CD14-positive monocyte (primary cell): ENCODE measurements at regions not wholly inside any gene's neighbourhood (a gene's known extent, or its start where the extent isn't known, plus 50 kb on each side); places are given as distances from the start of the nearest gene placed in this dataset.

Experiments
- DNase-seq, 3 donors: peaks; one replicate each; pipeline ENCODE4 v3.0.0-alpha.2; 2011 to 2022
- H2AFZ ChIP-seq: 2 replicates; pipeline ENCODE4 v1.6.0; 2012; ENCODE audit warnings: mild to moderate bottlenecking, low read depth, low read length, inconsistent platforms; ENCODE audit not compliant: insufficient read depth, poor library complexity, severe bottlenecking
- H3K27ac ChIP-seq, 2 donors: 1 replicate in 1 of 2; 2 replicates in 1 of 2; pipeline ENCODE4 v1.5.1; 2012 to 2013; ENCODE audit warnings: low read length in 2 of 2, control low read depth in 1 of 2, inconsistent platforms in 1 of 2, low read depth in 1 of 2, mild to moderate bottlenecking in 1 of 2
- H3K27me3 ChIP-seq, 2 donors: one replicate each; pipeline versions ENCODE4 v1.6.0 to v1.6.1; 2011 to 2013; ENCODE audit warnings: low read length in 2 of 2; ENCODE audit not compliant: control insufficient read depth in 2 of 2, insufficient read depth in 2 of 2
- H3K36me3 ChIP-seq, 2 donors: replicated peaks in 1 of 2; 1 replicate in 1 of 2; 2 replicates in 1 of 2; pipeline versions ENCODE4 v1.5.1 to v1.6.1; 2012 to 2013; ENCODE audit warnings: low read length in 2 of 2, control low read depth in 1 of 2, inconsistent platforms in 1 of 2, mild to moderate bottlenecking in 1 of 2; ENCODE audit not compliant: insufficient read depth in 2 of 2, control insufficient read depth in 1 of 2
- H3K4me1 ChIP-seq, 2 donors: 1 replicate in 1 of 2; 2 replicates in 1 of 2; pipeline versions ENCODE4 v1.5.1 to v1.6.1; 2012 to 2013; ENCODE audit warnings: low read length in 2 of 2, control low read depth in 1 of 2, inconsistent platforms in 1 of 2, mild to moderate bottlenecking in 1 of 2, moderate library complexity in 1 of 2; ENCODE audit not compliant: insufficient read depth in 2 of 2, control insufficient read depth in 1 of 2
- H3K4me2 ChIP-seq: replicated peaks from 2 replicates; pipeline ENCODE3; 2012; ENCODE audit warnings: low read length, moderate library complexity, mild to moderate bottlenecking; ENCODE audit not compliant: poor library complexity, severe bottlenecking; ENCODE audit errors: extremely low read depth
- H3K4me3 ChIP-seq, 3 experiments: fragments of 200-600 bp in 1 of 3; sonication (generic) in 1 of 3; replicated peaks in 1 of 3; 1 replicate in 2 of 3; 2 replicates in 1 of 3; pipeline ENCODE4 v1.5.1; 2011 to 2013; ENCODE audit warnings: low read length in 3 of 3, mild to moderate bottlenecking in 3 of 3, control low read depth in 2 of 3, low read depth in 2 of 3, inconsistent platforms in 1 of 3, moderate library complexity in 1 of 3
- H3K79me2 ChIP-seq: 2 replicates; pipeline ENCODE4 v1.6.0; 2012; ENCODE audit warnings: mild to moderate bottlenecking, control low read depth, inconsistent platforms, low read length, moderate library complexity; ENCODE audit not compliant: insufficient read depth
- H3K9ac ChIP-seq: 2 replicates; pipeline ENCODE4 v1.6.0; 2017; ENCODE audit warnings: low read length, mild to moderate bottlenecking; ENCODE audit not compliant: insufficient read depth, poor library complexity, severe bottlenecking
- H3K9me3 ChIP-seq, 2 donors: replicated peaks in 1 of 2; 1 replicate in 1 of 2; 2 replicates in 1 of 2; pipeline versions ENCODE4 v1.5.1 to v1.6.1; 2012 to 2013; ENCODE audit warnings: low read length in 2 of 2, control low read depth in 1 of 2; ENCODE audit not compliant: control insufficient read depth in 1 of 2, insufficient read depth in 1 of 2
- H4K20me1 ChIP-seq: 2 replicates; pipeline ENCODE4 v1.6.0; 2012; ENCODE audit warnings: mild to moderate bottlenecking, low read length, control low read depth, moderate library complexity; ENCODE audit not compliant: insufficient read depth
- H3K27ac Mint-ChIP-seq, 7 donors: one replicate each; pipeline ENCODE4 v1.8.0; 2020; ENCODE audit warnings: mild to moderate bottlenecking in 7 of 7, mixed read lengths in 7 of 7, moderate library complexity in 6 of 7, inconsistent platforms in 2 of 7
- H3K27me3 Mint-ChIP-seq, 3 donors: one replicate each; pipeline ENCODE4 v1.8.0; 2021 to 2022; ENCODE audit warnings: low read depth in 3 of 3, mild to moderate bottlenecking in 3 of 3, mixed read lengths in 3 of 3, moderate library complexity in 3 of 3, inconsistent platforms in 1 of 3
- H3K36me3 Mint-ChIP-seq, 2 donors: one replicate each; pipeline ENCODE4 v1.8.0; 2020; ENCODE audit warnings: mixed read lengths in 2 of 2, inconsistent platforms in 1 of 2, mild to moderate bottlenecking in 1 of 2
- H3K4me1 Mint-ChIP-seq: one replicate; pipeline ENCODE4 v1.8.0; 2020; ENCODE audit warnings: mild to moderate bottlenecking, mixed read lengths
- H3K4me3 Mint-ChIP-seq, 2 donors: one replicate each; pipeline ENCODE4 v1.8.0; 2020; ENCODE audit warnings: mild to moderate bottlenecking in 2 of 2, mixed read lengths in 2 of 2, moderate library complexity in 1 of 2
- H3K9me3 Mint-ChIP-seq, 7 donors: one replicate each; pipeline ENCODE4 v1.8.0; 2020 to 2022; ENCODE audit warnings: mixed read lengths in 7 of 7, mild to moderate bottlenecking in 6 of 7, moderate library complexity in 6 of 7, inconsistent platforms in 2 of 7
- WGBS: methylation state at CpG from one replicate; pipeline ENCODE4 v1.1.5; 2013; ENCODE audit warnings: missing lambda C conversion rate; ENCODE audit not compliant: insufficient coverage; 5-methylcytosine and 5-hydroxymethylcytosine counted together
- intact Hi-C, 2 donors: fragments of 100-400 bp; cut with micrococcal nuclease; formaldehyde crosslinking; loops; one replicate each; pipeline versions ENCODE4 v1.15.0 to v1.15.1; 2023
- TF ChIP-seq, protein P1 (sequence below): fragments of 200-600 bp; IDR thresholded peaks from one replicate; pipeline ENCODE4 v1.8.0; 2022; ENCODE audit warnings: antibody characterized with exemption, mild to moderate bottlenecking

DNA sequence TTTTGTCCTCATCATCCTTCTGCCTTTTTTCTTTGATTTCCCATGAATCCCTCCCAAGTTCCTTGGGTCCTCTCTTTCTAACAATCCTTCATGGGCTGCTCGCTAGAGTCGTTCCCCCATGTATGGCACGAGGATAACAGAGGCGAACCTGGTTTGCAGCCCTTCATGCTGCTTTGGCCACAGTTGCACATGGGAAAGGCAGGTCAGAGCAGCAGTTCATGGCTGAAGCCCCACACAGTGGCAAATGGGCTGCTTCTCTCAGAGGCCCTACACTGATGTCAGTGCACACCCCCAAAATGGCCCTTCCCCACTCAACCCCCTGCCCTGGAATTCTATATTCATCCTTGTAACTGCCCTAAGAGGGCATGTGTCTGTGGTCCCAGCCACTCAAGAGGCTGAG, 335.4 kb upstream of the IGF1R start:
- TF ChIP-seq, protein P1, sequence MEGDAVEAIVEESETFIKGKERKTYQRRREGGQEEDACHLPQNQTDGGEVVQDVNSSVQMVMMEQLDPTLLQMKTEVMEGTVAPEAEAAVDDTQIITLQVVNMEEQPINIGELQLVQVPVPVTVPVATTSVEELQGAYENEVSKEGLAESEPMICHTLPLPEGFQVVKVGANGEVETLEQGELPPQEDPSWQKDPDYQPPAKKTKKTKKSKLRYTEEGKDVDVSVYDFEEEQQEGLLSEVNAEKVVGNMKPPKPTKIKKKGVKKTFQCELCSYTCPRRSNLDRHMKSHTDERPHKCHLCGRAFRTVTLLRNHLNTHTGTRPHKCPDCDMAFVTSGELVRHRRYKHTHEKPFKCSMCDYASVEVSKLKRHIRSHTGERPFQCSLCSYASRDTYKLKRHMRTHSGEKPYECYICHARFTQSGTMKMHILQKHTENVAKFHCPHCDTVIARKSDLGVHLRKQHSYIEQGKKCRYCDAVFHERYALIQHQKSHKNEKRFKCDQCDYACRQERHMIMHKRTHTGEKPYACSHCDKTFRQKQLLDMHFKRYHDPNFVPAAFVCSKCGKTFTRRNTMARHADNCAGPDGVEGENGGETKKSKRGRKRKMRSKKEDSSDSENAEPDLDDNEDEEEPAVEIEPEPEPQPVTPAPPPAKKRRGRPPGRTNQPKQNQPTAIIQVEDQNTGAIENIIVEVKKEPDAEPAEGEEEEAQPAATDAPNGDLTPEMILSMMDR, result no peak
- H3K4me1 ChIP-seq, result no peaks in the 10 kb centered on the region
- H3K27me3 ChIP-seq, result no peaks in the 10 kb centered on the region
- Mint-ChIP-seq H3K27me3 (peaks cover 18 to 26% (median 20%) of the 10 kb centered on the region in 3 donors), H3K27ac (no peak overlapping the region), H3K36me3 (no peaks in the 10 kb centered on the region), H3K9me3 (peaks cover 0 to 3% (median 0%) of the 10 kb centered on the region in 7 donors), H3K4me1 (no peaks in the 10 kb centered on the region), H3K4me3 (no peak overlapping the region)
- intact Hi-C loops, result loop anchor here in 1 of 2 donors (5.0 kb wide), 1 partner anchor 114 kb away; no protein-coding TSS in a partner anchor
- H3K36me3 ChIP-seq, result no peaks in the 10 kb centered on the region
- DNase-seq, result no peak
- H3K4me2 ChIP-seq, result no peak overlapping the region
- no peak overlapping the region for H3K27ac ChIP-seq
- no peaks in the 10 kb centered on the region for H3K79me2 ChIP-seq
- H4K20me1 ChIP-seq, result no peaks in the 10 kb centered on the region
- 95% methylated on average over 4 of the region's 4 CpGs for WGBS
- no peak overlapping the region for H2AFZ ChIP-seq
- H3K9me3 ChIP-seq, result no peaks in the 10 kb centered on the region
- H3K9ac ChIP-seq, result no peak overlapping the region
- no peak overlapping the region for H3K4me3 ChIP-seq

DNA sequence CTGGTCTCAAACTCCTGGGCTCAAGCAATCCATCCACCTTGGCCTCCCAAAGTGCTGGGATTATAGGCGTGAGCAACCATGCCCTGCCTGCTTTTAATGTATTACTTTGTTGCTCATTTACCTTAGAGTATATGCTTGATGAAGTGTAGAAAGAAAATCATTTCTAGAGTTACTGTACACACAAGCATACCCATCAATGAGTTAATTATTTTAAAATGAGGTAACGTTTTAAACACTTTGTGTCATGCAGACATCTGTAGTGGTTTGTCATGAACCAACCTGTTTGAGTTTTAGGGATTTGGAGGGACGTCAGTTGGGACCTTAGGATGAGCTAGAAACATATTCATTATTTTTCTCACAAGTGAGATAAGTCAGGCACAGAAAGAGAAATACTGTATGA, 332.4 kb upstream of the IGF1R start:
- no peak overlapping the region for H3K9ac ChIP-seq
- Mint-ChIP-seq H3K4me1 (peaks cover 7% of the 10 kb centered on the region), H3K27ac (no peak overlapping the region), H3K27me3 (peaks cover 17 to 22% (median 18%) of the 10 kb centered on the region in 3 donors), H3K36me3 (no peaks in the 10 kb centered on the region), H3K4me3 (no peak overlapping the region), H3K9me3 (peaks cover 2 to 12% (median 9%) of the 10 kb centered on the region in 7 donors)
- no CpG with 5 or more reads among the region's 3 CpGs for WGBS
- no peaks in the 10 kb centered on the region for H3K9me3 ChIP-seq
- no peak overlapping the region for H3K27ac ChIP-seq
- no peak overlapping the region for H2AFZ ChIP-seq
- H3K36me3 ChIP-seq, result no peaks in the 10 kb centered on the region
- TF ChIP-seq, protein P1, result no peak
- DNase-seq, result no peak
- H3K4me3 ChIP-seq, result no peak overlapping the region
- H3K4me1 ChIP-seq, result no peaks in the 10 kb centered on the region
- H3K79me2 ChIP-seq, result no peaks in the 10 kb centered on the region
- H3K27me3 ChIP-seq, result no peaks in the 10 kb centered on the region
- intact Hi-C loops, result no loop called here
- H3K4me2 ChIP-seq, result no peak overlapping the region
- no peaks in the 10 kb centered on the region for H4K20me1 ChIP-seq
